HG03460 (cell line): ENCODE measurements at regions not wholly inside any gene's neighbourhood (a gene's known extent, or its start where the extent isn't known, plus 50 kb on each side); places are given as distances from the start of the nearest gene placed in this dataset.

Experiments
- ATAC-seq: cut with Tn5 transposase; IDR thresholded peaks from one replicate; pipeline ENCODE4 v1.9.1; 2021; ENCODE audit not compliant: unreplicated experiment

DNA sequence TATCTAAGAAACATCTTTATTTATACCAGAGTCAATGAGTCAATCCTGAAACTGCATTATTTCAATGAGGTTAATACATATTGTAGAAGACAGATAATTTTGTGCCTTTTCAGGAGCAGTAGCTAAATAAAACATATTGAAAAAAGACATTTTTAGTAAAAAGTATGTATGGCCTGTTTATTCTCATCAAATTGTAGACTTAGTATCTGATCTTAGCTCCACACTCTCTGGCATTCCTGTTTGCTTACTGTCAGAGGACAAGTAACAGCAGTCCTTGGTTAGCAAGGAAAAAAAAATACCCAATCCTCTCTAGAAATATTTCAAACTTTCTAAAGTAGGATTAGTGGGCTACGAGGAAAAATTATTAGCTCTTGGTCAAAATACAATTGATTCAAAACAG is 50.5 kb upstream of the GUCY1A1 start:
- ATAC-seq: no peak

- ATAC-seq: no peak
Observed at GRCh38 chr4:155615081-155615887, 51.4 kb upstream of the GUCY1A1 start.

- ATAC-seq: no peak
Observed at GRCh38 chr4:155614111-155614762, 52.4 kb upstream of the GUCY1A1 start.

DNA sequence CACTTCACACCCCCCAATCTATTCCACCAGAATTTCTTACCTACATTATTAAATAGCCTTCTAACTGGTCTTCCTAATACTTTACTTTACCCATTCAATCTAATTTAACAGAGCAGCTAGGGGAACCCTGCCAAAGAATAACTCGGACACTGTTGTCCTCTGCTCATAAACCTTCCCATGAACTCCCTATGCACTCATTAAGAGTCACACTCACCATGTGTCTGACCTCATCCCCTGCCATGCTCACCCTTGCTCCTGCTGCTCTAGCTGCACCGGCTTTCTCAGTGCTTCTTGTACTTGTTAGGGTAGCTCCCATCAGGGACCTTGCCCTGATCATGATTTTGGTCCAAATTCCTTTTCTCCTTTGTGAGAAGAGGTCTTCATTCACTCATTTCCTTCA is 54.6 kb upstream of the GUCY1A1 start:
- no peak for ATAC-seq

GRCh38 chr4:155611501-155611900 is 55.1 kb upstream of the GUCY1A1 start:
- no peak for ATAC-seq

DNA sequence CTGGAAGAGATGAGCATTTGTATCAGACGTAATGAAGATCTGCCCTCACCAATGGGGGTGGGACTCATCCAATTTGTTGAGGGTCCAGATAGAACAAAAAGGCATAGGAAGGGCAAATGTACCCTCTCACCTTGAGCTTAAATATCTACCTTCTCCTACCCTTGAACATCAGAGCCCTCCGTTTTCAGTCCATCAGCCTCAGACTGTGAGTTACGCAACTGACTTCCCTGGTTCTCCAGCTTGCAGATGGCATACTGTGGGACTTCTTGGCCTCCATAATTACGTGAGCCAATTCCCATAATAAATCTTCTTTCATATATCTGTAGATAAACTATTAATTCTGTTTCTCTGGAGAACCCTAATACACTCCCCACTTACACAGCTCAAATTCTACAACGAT is 56.5 kb upstream of the GUCY1A1 start:
- no peak for ATAC-seq

GRCh38 chr4:155609455-155610059 is 57.1 kb upstream of the GUCY1A1 start:
- peak; percentile 71 for ATAC-seq

GRCh38 chr4:155608225-155608885 is 58.3 kb upstream of the GUCY1A1 start:
- no peak for ATAC-seq

DNA sequence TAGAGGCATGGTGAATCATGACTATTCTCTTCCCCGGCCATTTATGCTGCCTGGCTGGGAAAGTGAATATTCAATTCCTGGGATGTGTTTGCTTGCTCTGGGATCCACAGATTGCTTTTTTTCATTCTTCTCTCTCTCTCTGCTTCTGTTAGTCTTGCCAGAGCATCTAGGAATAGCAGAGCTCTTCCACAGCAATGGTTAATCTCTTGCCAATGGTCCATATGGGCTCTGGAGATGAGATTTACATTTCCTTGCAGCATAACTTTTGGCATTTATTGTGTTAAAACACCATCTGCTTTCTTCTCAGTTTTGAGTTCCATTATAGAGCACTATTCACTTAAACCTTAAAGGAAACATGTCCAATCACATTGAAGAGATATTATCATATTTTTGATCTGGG is 59.2 kb upstream of the GUCY1A1 start:
- ATAC-seq: no peak

- no peak for ATAC-seq
Observed at GRCh38 chr4:155604718-155605626, 61.7 kb upstream of the GUCY1A1 start.

GRCh38 chr4:155603360-155603891 is 63.2 kb upstream of the GUCY1A1 start:
- ATAC-seq: no peak

DNA sequence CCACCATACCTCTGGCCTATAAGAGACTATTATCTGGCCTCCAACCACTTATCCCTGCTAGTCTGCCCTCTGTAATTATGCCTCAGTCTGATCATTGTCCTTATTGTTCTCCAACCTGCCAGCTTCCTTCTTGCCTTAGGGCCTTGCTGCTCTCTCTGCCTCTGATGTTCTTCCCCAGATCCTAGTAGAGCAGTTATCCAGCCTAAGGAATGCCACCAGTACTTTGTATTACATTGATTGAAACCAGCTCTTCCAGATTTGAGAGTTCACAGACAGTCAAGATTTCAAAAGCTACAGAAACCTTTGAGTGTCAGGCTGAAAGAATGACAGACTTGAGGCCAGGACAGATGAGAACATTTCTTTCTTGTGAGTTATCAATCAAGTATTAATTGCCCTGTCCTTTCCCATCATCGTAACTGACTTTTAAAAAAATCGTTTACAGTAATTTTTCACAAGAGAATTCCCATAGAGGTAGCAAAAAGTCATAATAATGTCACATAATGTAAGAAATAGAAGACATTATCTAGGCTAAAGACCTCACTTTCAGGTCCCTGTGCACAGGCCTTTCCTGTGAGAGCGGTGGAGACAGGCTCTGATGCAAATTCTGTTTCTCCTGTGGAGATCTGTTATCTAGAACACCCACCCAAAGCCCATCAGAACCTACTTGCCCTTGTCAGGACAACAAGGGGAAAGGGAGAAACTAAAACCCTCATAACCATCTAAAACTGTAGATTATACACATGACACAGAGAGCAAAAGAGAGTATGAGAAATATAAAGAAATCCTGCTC is 64.1 kb upstream of the GUCY1A1 start:
- no peak for ATAC-seq

GRCh38 chr4:155600244-155600643 is 66.4 kb upstream of the GUCY1A1 start:
- no peak for ATAC-seq

DNA sequence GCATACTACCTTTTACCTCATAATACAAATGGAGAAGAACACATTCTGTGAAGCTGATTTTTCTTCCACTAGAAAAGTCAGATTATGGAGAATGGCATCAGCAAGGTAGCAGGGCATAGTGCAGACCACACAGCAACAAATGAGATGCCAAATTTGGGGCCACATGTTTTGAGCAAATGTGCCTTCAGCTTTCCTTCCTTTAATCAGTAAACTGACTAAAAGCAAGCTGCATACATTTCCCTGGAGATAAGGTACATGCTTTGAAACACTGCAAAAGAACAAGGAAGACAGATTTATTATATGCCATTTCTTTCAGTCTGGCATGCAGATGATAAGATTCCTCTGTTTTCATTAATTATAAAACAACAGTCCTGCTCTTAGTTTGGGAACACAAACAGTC is 67.1 kb upstream of the GUCY1A1 start:
- no peak for ATAC-seq

DNA sequence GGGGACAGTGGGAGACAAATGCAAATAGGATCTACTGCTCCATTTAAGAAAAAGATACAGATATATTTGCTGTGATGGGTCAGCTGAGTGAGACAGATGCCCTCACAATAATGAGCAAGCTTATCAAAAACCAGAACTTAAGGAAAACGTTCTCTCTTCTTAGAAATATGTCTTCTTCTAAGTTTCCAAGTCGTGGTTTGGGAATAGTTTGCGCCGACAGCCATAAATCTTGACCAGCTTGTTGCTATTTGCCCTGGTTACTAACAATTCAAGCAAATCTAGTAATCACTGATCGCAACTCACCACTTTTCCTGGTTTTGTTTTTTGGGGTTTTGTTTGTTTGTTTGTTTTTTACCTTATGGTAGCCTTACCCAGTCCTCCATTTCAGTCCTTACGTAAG is 67.6 kb upstream of the GUCY1A1 start:
- no peak for ATAC-seq

GRCh38 chr4:155597933-155598451 is 68.7 kb upstream of the GUCY1A1 start:
- no peak for ATAC-seq

DNA sequence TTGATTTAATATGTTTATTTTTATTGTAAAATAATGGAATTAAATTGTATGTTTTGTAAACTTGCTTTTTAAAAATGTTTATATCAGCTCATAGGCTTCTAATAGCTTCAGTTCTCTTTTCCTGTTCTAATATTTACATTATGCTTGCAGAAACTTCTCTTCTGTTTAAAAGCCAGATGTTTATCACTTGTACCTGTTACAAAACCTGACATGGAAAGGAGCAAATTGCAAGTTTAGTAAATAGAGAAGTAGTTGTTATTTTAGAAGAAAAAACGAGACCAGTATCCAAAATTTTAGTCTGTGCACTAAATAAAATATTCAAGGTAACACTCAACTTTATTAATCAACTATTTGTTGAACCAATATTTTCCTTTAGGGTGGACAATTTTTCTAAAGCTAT is 69.4 kb upstream of the GUCY1A1 start:
- ATAC-seq: no peak

DNA sequence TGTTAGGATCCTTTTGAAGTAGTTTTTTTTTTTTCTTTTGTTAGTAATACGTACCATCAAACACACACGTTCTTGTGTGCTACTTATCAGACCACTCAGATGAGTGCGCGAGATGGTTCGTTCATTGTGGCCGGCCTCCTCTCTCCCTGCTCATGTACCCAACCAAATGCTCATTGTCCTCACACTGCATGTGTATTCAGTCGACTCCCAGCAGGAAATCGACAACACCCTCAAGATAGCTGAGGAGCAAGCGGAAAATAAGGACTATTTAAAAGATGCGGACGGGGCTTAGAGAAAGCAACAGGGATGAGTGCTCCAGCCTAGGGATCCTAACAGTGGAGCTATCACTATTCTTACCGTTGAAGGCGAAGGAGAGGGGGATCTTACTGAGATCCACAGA is 72.9 kb upstream of the GUCY1A1 start:
- no peak for ATAC-seq

DNA sequence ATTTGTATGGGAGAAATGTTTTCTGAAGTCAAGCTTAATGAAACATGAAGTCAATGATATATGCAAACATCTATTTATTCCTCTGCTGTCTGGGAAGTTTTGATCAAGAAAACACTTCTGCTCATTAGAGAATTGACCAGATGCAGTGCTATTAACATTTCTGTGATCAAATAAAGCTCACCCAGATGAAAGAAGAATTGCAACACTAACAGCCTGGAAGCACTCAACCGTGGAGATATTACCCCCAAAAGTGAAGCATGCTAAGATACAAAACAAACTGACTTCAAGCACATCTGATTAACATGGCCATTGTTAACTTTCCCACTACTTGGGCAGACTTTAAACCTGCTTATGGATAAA is 73.7 kb upstream of the GUCY1A1 start:
- no peak for ATAC-seq
